SK-N-SH treated with all-trans-retinoic acid at 6 μM for 48 hours (cell line): ENCODE measurements at regions not wholly inside any gene's neighbourhood (a gene's known extent, or its start where the extent isn't known, plus 50 kb on each side); places are given as distances from the start of the nearest gene placed in this dataset.

ENCODE experiments used
- TOX ChIP-seq: fragments of 250-450 bp; sonication (Bioruptor Pico); IDR thresholded peaks from 2 replicates; pipeline ENCODE4 v1.8.0; 2021; ENCODE audit warnings: mild to moderate bottlenecking, moderate library complexity, borderline replicate concordance
- ZFP30 ChIP-seq: fragments of 450-650 bp; formaldehyde crosslinking; IDR thresholded peaks from 2 replicates; pipeline ENCODE4 v1.5.0; 2022; ENCODE audit warnings: mild to moderate bottlenecking, moderate library complexity

- TF ChIP-seq ZFP30 (no peak), TOX (no peak)
Measured at GRCh38 chr2:4066217-4066616, 362.8 kb downstream of the DCDC2C start.
